Mesenteric fat pad (tissue), 1 donor: ENCODE measurements at regions not wholly inside any gene's neighbourhood (a gene's known extent, or its start where the extent isn't known, plus 50 kb on each side); places are given as distances from the start of the nearest gene placed in this dataset.

Source experiments
- DNase-seq: peaks from one replicate; pipeline ENCODE4 v3.0.0-alpha.2; 2020; ENCODE audit warnings: low spot score
- donor health status: DM: yes; HTN: yes; CAD: no.

- DNase-seq: no peak
Measured at GRCh38 chr3:117297541-117297940, 588.0 kb downstream of the TUSC7 start.

GRCh38 chr3:117298273-117298672 lies 588.7 kb downstream of the TUSC7 start:
- DNase-seq: no peak

GRCh38 chr3:117302428-117302827 lies 592.8 kb downstream of the TUSC7 start:
- DNase-seq: no peak

GRCh38 chr3:117303443-117303842 lies 593.9 kb downstream of the TUSC7 start:
- DNase-seq: no peak

GRCh38 chr3:117304681-117305080 lies 595.1 kb downstream of the TUSC7 start:
- no peak for DNase-seq

GRCh38 chr3:117305681-117306080 lies 596.1 kb downstream of the TUSC7 start:
- no peak for DNase-seq

- no peak for DNase-seq
Measured at GRCh38 chr3:117306299-117306698, 596.7 kb downstream of the TUSC7 start.

GRCh38 chr3:117308353-117308752 lies 598.8 kb downstream of the TUSC7 start:
- no peak for DNase-seq

- DNase-seq: no peak
Measured at GRCh38 chr3:117308756-117309155, 599.2 kb downstream of the TUSC7 start.

GRCh38 chr3:117310536-117310935 lies 601.0 kb downstream of the TUSC7 start:
- no peak for DNase-seq

- no peak for DNase-seq
Measured at GRCh38 chr3:117314441-117315150, 605.0 kb downstream of the TUSC7 start.

- no peak for DNase-seq
Measured at GRCh38 chr3:117322866-117323265, 613.3 kb downstream of the TUSC7 start.

- DNase-seq: no peak
Measured at GRCh38 chr3:117346901-117347300, 637.3 kb downstream of the TUSC7 start.

- no peak for DNase-seq
Measured at GRCh38 chr3:117348884-117349283, 639.3 kb downstream of the TUSC7 start.

- no peak for DNase-seq
Measured at GRCh38 chr3:117349566-117349965, 640.0 kb downstream of the TUSC7 start.

- DNase-seq: no peak
Measured at GRCh38 chr3:117350371-117350770, 640.8 kb downstream of the TUSC7 start.

- no peak for DNase-seq
Measured at GRCh38 chr3:117355566-117355965, 646.0 kb downstream of the TUSC7 start.

GRCh38 chr3:117356091-117356705 lies 646.6 kb downstream of the TUSC7 start:
- DNase-seq: no peak

GRCh38 chr3:117358717-117359314 lies 649.2 kb downstream of the TUSC7 start:
- no peak for DNase-seq

GRCh38 chr3:117366574-117366973 lies 657.0 kb downstream of the TUSC7 start:
- DNase-seq: no peak

GRCh38 chr3:117367861-117368260 lies 658.3 kb downstream of the TUSC7 start:
- no peak for DNase-seq

- no peak for DNase-seq
Measured at GRCh38 chr3:117380631-117381030, 671.1 kb downstream of the TUSC7 start.

GRCh38 chr3:117393119-117393518 lies 683.5 kb downstream of the TUSC7 start:
- no peak for DNase-seq
